ENCODE measurements at regions not wholly inside any gene's neighbourhood (a gene's known extent, or its start where the extent isn't known, plus 50 kb on each side); places are given as distances from the start of the nearest gene placed in this dataset.
"Not testable (repeated sequence)": the region's sequence is repeated elsewhere in the genome, so short reads cannot be mapped to it uniquely, and the experiment has no call there.

GRCh38 chr20:51184289-51184688 is 161.4 kb upstream of the KCNG1 start:
- no peak for DNase-seq

- no peak for DNase-seq
Observed at GRCh38 chr20:51183451-51183850, 160.5 kb upstream of the KCNG1 start.

- no peak for DNase-seq
Observed at GRCh38 chr20:51182571-51182970, 159.7 kb upstream of the KCNG1 start.

- no peak for DNase-seq
Observed at GRCh38 chr20:51178153-51178552, 155.2 kb upstream of the KCNG1 start.

GRCh38 chr20:51176876-51177275 is 154.0 kb upstream of the KCNG1 start:
- DNase-seq: no peak

GRCh38 chr20:51176446-51176845 is 153.5 kb upstream of the KCNG1 start:
- no peak for DNase-seq

- no peak for DNase-seq
Observed at GRCh38 chr20:51175724-51176123, 152.8 kb upstream of the KCNG1 start.

GRCh38 chr20:51175156-51175555 is 152.2 kb upstream of the KCNG1 start:
- DNase-seq: no peak

GRCh38 chr20:51174536-51174935 is 151.6 kb upstream of the KCNG1 start:
- no peak for DNase-seq

- no peak for DNase-seq
Observed at GRCh38 chr20:51172558-51173428, 149.9 kb upstream of the KCNG1 start.

- no peak for DNase-seq
Observed at GRCh38 chr20:51171141-51171540, 148.2 kb upstream of the KCNG1 start.

- no peak for DNase-seq
Observed at GRCh38 chr20:51169813-51170212, 146.9 kb upstream of the KCNG1 start.

- not testable (repeated sequence) for DNase-seq
Observed at GRCh38 chr20:51167911-51168310, 145.0 kb upstream of the KCNG1 start.

- DNase-seq: no peak
Observed at GRCh38 chr20:51166489-51166888, 143.6 kb upstream of the KCNG1 start.

- no peak for DNase-seq
Observed at GRCh38 chr20:51165131-51165530, 142.2 kb upstream of the KCNG1 start.

GRCh38 chr20:51164731-51165130 is 141.8 kb upstream of the KCNG1 start:
- no peak for DNase-seq

- DNase-seq: no peak
Observed at GRCh38 chr20:51163996-51164600, 141.2 kb upstream of the KCNG1 start.

- no peak for DNase-seq
Observed at GRCh38 chr20:51162015-51162414, 139.1 kb upstream of the KCNG1 start.

GRCh38 chr20:51160821-51161220 is 137.9 kb upstream of the KCNG1 start:
- DNase-seq: no peak

GRCh38 chr20:51159981-51160380 is 137.1 kb upstream of the KCNG1 start:
- DNase-seq: no peak

- DNase-seq: peak; percentile 38
Observed at GRCh38 chr20:51159303-51159702, 136.4 kb upstream of the KCNG1 start.

GRCh38 chr20:51158226-51158625 is 135.3 kb upstream of the KCNG1 start:
- DNase-seq: no peak

- peak; percentile 26 for DNase-seq
Observed at GRCh38 chr20:51156041-51156982, 133.4 kb upstream of the KCNG1 start.
